IPS-15b (cell line): ENCODE measurements at regions not wholly inside any gene's neighbourhood (a gene's known extent, or its start where the extent isn't known, plus 50 kb on each side); places are given as distances from the start of the nearest gene placed in this dataset.
"Not testable (repeated sequence)": the region's sequence is repeated elsewhere in the genome, so short reads cannot be mapped to it uniquely, and the experiment has no call there.

Experiments
- H3K27me3 ChIP-seq: one replicate; pipeline ENCODE4 v1.6.1; 2013; ENCODE audit warnings: low read length; ENCODE audit not compliant: control insufficient read depth, insufficient read depth
- H3K36me3 ChIP-seq: one replicate; pipeline ENCODE4 v1.6.1; 2013; ENCODE audit warnings: low read length; ENCODE audit not compliant: control insufficient read depth, insufficient read depth
- H3K4me1 ChIP-seq: one replicate; pipeline ENCODE4 v1.6.1; 2013; ENCODE audit warnings: mild to moderate bottlenecking, low read length; ENCODE audit not compliant: control insufficient read depth, insufficient read depth
- H3K4me3 ChIP-seq: one replicate; pipeline ENCODE4 v1.5.1; 2013; ENCODE audit warnings: low read depth, low read length
- H3K9ac ChIP-seq: one replicate; pipeline ENCODE4 v1.6.1; 2013; ENCODE audit warnings: low read depth, mild to moderate bottlenecking, low read length
- H3K9me3 ChIP-seq: one replicate; pipeline ENCODE4 v1.6.1; 2013; ENCODE audit warnings: mild to moderate bottlenecking, low read length; ENCODE audit not compliant: control insufficient read depth, insufficient read depth

DNA sequence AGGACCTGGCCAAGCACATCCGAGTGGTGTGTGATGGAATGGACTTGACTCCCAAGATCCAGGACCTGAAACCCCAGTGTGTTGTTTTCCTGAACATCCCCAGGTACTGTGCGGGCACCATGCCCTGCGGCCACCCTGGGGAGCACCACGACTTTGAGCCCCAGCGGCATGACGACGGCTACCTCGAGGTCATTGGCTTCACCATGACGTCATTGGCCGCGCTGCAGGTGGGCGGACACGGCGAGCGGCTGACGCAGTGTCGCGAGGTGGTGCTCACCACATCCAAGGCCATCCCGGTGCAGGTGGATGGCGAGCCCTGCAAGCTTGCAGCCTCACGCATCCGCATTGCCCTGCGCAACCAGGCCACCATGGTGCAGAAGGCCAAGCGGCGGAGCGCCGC lies 90.2 kb downstream of the LACC1 start:
- H3K27me3 ChIP-seq, H3K9me3 ChIP-seq, H3K4me1 ChIP-seq, H3K9ac ChIP-seq, H3K4me3 ChIP-seq, H3K36me3 ChIP-seq: not testable (repeated sequence)

GRCh38 chr13:43970520-43971242 lies 91.0 kb downstream of the LACC1 start:
- not testable (repeated sequence) for H3K4me1 ChIP-seq, H3K4me3 ChIP-seq, H3K9me3 ChIP-seq, H3K36me3 ChIP-seq, H3K9ac ChIP-seq, H3K27me3 ChIP-seq

GRCh38 chr13:43971324-43971723 lies 91.6 kb downstream of the LACC1 start:
- H3K9ac ChIP-seq, H3K4me1 ChIP-seq, H3K4me3 ChIP-seq, H3K36me3 ChIP-seq, H3K9me3 ChIP-seq, H3K27me3 ChIP-seq: not testable (repeated sequence)

GRCh38 chr13:43977911-43978310 lies 98.2 kb downstream of the LACC1 start:
- H3K27me3 ChIP-seq: peaks cover 4% of the 10 kb centered on the region
- H3K36me3 ChIP-seq: no peaks in the 10 kb centered on the region
- no peak overlapping the region for H3K9ac ChIP-seq
- peaks cover 7% of the 10 kb centered on the region for H3K9me3 ChIP-seq
- no peak overlapping the region for H3K4me3 ChIP-seq
- H3K4me1 ChIP-seq: peaks cover 2% of the 10 kb centered on the region

- H3K4me3 ChIP-seq: no peak overlapping the region
These were observed 99.0 kb downstream of the LACC1 start for GRCh38 chr13:43978688-43979087.

GRCh38 chr13:43979492-43979891 lies 99.8 kb downstream of the LACC1 start:
- Histone ChIP-seq H3K9me3 (peaks cover 7% of the 10 kb centered on the region), H3K4me3 (no peak overlapping the region), H3K4me1 (peaks cover 2% of the 10 kb centered on the region), H3K36me3 (no peaks in the 10 kb centered on the region), H3K9ac (no peak overlapping the region), H3K27me3 (peaks cover 4% of the 10 kb centered on the region)

More at GRCh38 chr13:43978688-43979087, 99.0 kb downstream of the LACC1 start:
- Histone ChIP-seq H3K9me3 (peaks cover 7% of the 10 kb centered on the region), H3K36me3 (no peaks in the 10 kb centered on the region), H3K27me3 (peaks cover 4% of the 10 kb centered on the region), H3K4me1 (peaks cover 2% of the 10 kb centered on the region), H3K9ac (no peak overlapping the region)

DNA sequence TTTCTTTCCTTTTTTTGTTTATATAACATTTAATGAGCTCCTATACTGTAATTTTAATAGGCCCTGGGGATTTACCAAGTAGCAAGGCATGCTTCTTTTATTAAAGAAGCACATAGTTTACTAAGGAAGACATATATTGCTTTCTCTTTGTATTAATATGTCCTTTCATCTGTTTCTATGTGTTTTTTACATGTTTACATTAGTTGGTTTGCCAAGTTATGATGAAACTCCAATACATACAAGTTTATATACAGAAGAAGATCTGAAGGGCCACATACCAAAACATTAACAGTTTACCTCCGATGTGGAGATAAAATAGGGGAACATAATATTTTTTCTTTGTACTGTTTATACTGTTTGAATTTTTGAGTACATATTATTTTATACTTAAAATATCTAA lies 100.9 kb downstream of the LACC1 start:
- peaks cover 4% of the 10 kb centered on the region for H3K27me3 ChIP-seq
- no peak overlapping the region for H3K9ac ChIP-seq
- H3K4me3 ChIP-seq: no peak overlapping the region
- peaks cover 2% of the 10 kb centered on the region for H3K4me1 ChIP-seq
- peaks cover 7% of the 10 kb centered on the region for H3K9me3 ChIP-seq
- H3K36me3 ChIP-seq: no peaks in the 10 kb centered on the region

DNA sequence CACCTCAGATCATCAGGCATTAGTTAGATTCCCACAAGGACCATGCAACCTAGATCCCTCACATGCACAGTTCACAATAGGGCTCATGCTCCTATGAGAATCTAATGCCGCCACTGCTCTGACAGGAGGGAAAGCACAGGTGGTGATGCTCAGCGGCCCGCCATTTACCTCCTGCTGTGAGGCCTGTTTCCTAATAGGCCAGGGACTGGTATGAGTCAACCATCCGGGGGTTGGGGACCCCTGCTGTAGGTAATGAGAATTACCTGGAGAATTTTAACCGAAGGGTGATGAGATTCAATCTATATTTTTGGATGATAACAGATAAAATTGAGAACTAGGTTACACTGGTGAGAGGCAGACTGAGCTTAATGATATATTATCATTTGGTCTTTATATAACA lies 101.4 kb downstream of the LACC1 start:
- peaks cover 7% of the 10 kb centered on the region for H3K9me3 ChIP-seq
- no peak overlapping the region for H3K9ac ChIP-seq
- H3K36me3 ChIP-seq: no peaks in the 10 kb centered on the region
- peaks cover 4% of the 10 kb centered on the region for H3K27me3 ChIP-seq
- no peak overlapping the region for H3K4me3 ChIP-seq
- peaks cover 2% of the 10 kb centered on the region for H3K4me1 ChIP-seq

DNA sequence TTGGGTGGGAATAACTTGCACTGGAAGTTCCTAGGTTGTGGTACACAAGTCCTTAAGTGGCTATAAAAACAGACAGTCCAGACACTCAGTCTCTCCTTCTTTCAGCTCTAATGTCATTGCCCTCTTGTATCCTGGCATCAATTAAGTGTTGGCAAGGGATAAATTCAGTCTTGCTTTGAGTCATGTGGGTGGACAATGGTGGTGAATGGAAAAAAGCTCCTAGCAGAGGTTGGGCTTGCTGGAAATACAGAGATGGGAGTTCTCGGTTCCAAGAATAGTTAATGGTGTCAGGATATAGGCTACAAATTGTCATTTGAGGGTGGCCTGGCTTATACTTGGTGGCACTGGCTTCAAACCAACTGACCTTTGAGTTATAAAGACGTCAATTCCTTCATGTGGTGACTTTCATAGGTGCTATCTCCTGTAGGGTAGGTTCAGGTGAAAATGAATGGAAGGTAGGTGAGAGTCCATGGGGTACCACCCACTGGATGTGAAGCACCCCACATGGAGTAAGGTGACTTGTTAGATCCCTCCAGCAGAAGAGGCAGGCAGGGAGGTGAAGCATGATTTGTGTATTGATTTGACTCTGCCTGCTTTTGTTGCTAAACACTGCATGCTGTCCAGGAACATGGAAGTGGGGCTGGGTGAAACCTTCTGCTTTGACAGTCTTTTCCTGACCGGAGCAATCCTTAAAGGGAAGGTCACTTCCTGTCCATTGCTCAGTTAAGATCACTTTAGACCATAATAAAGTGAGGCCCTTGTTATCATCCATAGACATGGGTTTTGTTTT lies 102.0 kb downstream of the LACC1 start:
- no peaks in the 10 kb centered on the region for H3K36me3 ChIP-seq

DNA sequence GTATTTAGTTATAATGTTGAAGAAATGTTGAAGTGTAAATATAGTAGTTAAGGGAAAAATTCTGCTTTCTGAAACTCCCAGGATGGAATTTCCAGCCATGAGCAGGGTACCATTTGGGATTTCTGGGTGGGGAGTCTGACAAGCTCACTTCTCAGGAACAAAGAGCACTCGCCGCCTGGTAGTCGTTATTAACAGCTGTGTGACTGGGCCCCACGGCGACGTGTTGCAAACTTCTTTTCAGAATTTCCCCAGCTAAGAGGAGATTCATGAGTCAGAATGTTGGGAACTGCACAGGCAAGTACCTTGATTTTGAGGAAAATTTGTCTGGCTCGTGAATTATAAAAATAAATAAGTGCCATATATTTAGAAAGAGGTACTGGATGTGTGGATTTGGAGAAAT lies 103.7 kb downstream of the LACC1 start:
- Histone ChIP-seq H3K27me3 (no peaks in the 10 kb centered on the region), H3K4me3 (no peak overlapping the region), H3K4me1 (no peaks in the 10 kb centered on the region), H3K9ac (no peak overlapping the region), H3K36me3 (no peaks in the 10 kb centered on the region), H3K9me3 (no peaks in the 10 kb centered on the region)

More for the DNA sequence above, 102.0 kb downstream of the LACC1 start:
- H3K4me1 ChIP-seq: no peaks in the 10 kb centered on the region
- peaks cover 2% of the 10 kb centered on the region for H3K9me3 ChIP-seq
- H3K27me3 ChIP-seq: no peaks in the 10 kb centered on the region
- no peak overlapping the region for H3K4me3 ChIP-seq
- no peak overlapping the region for H3K9ac ChIP-seq

DNA sequence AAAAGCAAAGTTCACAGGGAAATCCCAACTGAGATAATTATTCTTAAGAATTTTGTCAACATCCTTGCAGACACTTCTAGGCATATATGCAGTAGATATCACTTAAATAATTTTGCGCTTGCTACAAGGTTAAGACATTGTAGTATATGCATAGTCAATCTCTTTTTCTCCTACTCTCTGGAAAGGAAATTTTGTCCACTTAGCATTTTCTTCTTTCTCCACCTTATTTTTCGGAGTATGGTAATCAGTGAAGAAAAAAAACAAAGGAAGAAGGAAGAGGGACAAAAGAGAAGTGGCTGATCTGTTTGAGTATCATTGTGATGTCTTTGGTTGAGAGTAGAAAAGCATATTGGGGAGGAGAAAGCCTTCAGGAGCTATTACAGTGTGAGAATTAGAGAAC lies 104.6 kb downstream of the LACC1 start:
- H3K36me3 ChIP-seq: no peaks in the 10 kb centered on the region
- H3K4me1 ChIP-seq: no peaks in the 10 kb centered on the region
- H3K9me3 ChIP-seq: no peaks in the 10 kb centered on the region
- no peak overlapping the region for H3K9ac ChIP-seq
- no peaks in the 10 kb centered on the region for H3K27me3 ChIP-seq
- no peak overlapping the region for H3K4me3 ChIP-seq

DNA sequence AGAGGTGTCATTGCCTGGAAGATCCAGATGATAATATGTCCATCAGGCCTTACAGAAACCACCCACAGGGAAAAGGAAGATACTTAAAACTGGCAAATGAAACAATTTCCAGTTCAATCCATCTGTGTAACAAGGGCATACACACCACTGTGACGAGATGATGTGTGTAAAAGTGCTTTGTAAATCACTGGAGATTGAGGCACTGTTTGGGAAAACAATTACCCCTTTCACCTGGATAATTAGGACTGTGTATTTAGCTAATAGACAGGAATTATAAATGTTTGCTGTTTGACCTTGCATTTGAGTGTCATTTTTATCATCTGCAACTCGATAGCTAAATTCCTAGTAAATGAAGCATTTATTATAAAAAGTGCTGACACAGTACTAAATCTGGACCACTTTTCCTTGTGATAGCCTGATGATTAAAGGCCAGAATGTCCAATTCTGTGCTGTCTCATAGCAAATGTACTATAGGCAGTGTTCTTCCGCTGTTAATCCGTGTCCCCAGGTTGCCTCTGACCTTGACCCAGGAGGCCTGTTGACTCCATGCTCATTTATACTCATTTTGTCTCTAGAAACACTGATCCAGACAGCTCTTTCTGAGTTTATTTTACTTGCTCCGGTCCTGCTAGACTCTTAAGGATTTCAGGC lies 105.8 kb downstream of the LACC1 start:
- no peak overlapping the region for H3K4me3 ChIP-seq
- H3K27me3 ChIP-seq: no peaks in the 10 kb centered on the region
- no peaks in the 10 kb centered on the region for H3K4me1 ChIP-seq
- H3K9me3 ChIP-seq: no peaks in the 10 kb centered on the region
- H3K36me3 ChIP-seq: no peaks in the 10 kb centered on the region
- H3K9ac ChIP-seq: no peak overlapping the region
